ENCODE measurements at regions not wholly inside any gene's neighbourhood (a gene's known extent, or its start where the extent isn't known, plus 50 kb on each side); places are given as distances from the start of the nearest gene placed in this dataset.

DNA sequence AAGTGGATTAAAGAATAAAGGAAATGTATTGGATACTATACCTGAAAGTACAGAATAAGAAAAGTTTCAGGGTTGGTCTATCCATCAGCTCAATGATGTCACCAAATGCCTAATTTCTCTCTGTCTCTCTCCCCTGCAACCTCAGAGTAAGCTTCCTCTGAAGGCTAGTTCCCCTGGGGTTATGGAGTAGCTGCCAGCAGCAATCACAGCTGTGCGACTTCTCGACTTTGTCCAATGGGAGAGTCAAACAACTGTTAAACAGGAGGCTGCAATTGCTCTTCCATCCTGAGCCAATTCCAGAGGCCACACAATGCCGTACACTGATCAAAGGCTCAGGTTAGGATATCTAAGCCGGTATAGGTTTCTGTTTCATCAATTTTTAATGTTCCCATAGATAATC is 95.3 kb upstream of the FANCL start:
- TF ChIP-seq, protein P1, sequence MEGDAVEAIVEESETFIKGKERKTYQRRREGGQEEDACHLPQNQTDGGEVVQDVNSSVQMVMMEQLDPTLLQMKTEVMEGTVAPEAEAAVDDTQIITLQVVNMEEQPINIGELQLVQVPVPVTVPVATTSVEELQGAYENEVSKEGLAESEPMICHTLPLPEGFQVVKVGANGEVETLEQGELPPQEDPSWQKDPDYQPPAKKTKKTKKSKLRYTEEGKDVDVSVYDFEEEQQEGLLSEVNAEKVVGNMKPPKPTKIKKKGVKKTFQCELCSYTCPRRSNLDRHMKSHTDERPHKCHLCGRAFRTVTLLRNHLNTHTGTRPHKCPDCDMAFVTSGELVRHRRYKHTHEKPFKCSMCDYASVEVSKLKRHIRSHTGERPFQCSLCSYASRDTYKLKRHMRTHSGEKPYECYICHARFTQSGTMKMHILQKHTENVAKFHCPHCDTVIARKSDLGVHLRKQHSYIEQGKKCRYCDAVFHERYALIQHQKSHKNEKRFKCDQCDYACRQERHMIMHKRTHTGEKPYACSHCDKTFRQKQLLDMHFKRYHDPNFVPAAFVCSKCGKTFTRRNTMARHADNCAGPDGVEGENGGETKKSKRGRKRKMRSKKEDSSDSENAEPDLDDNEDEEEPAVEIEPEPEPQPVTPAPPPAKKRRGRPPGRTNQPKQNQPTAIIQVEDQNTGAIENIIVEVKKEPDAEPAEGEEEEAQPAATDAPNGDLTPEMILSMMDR (IDR thresholded peaks at IDR 0.05): no peak
- TF ChIP-seq EZH2 (IDR thresholded peaks at IDR 0.05; ENCODE audit: borderline replicate concordance, insufficient read depth, low read depth, low read length, poor library complexity, severe bottlenecking): no peak
